GM21367 (cell line): ENCODE measurements at regions not wholly inside any gene's neighbourhood (a gene's known extent, or its start where the extent isn't known, plus 50 kb on each side); places are given as distances from the start of the nearest gene placed in this dataset.

ENCODE experiments used
- ATAC-seq: cut with Tn5 transposase; IDR thresholded peaks from one replicate; pipeline ENCODE4 v1.9.1; 2021; ENCODE audit not compliant: unreplicated experiment

DNA sequence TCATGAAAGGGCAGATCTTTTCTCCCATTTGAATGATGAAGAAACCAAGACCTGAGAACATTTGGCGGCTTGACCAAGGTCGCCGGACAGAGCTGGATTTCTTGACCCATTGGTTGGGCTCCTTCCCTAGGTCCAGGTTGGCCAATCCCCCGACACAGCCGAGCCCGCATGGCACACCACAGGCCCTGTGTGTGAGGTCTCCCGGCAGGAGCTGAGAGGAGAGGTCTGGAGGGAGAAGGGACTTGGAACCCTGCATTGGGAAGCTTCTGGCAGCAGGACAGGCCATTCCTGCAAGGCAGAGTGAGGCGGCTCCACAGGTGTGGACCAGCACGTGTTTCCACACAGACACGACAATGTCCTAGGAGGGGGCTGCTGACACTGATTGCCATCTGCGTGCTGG lies 98.6 kb upstream of the THY1 start:
- ATAC-seq, result no peak

- ATAC-seq, result no peak
Measured at GRCh38 chr11:119520966-119521365, 98.0 kb upstream of the THY1 start.

DNA sequence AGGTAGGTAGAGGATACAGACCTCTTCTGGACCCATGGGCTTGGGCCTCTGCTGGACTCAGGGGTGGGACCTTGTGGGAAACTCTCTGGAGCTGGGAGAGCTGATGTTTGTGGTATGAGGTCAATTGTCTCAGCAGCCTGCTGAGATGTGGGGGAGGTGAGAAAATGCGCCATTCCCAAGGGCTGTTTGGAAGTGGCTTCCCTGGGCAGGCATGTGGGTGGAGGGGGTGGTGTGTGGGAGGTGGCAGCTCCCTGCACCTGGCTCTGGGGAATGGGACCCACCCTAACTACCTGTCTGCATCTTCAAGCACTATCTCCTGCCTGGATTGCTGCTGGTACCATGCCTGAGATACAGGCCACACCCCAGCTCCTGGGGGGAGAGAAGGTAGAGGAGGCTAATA lies 97.4 kb upstream of the THY1 start:
- no peak for ATAC-seq

- ATAC-seq, result no peak
Measured at GRCh38 chr11:119519796-119520195, 96.8 kb upstream of the THY1 start.

DNA sequence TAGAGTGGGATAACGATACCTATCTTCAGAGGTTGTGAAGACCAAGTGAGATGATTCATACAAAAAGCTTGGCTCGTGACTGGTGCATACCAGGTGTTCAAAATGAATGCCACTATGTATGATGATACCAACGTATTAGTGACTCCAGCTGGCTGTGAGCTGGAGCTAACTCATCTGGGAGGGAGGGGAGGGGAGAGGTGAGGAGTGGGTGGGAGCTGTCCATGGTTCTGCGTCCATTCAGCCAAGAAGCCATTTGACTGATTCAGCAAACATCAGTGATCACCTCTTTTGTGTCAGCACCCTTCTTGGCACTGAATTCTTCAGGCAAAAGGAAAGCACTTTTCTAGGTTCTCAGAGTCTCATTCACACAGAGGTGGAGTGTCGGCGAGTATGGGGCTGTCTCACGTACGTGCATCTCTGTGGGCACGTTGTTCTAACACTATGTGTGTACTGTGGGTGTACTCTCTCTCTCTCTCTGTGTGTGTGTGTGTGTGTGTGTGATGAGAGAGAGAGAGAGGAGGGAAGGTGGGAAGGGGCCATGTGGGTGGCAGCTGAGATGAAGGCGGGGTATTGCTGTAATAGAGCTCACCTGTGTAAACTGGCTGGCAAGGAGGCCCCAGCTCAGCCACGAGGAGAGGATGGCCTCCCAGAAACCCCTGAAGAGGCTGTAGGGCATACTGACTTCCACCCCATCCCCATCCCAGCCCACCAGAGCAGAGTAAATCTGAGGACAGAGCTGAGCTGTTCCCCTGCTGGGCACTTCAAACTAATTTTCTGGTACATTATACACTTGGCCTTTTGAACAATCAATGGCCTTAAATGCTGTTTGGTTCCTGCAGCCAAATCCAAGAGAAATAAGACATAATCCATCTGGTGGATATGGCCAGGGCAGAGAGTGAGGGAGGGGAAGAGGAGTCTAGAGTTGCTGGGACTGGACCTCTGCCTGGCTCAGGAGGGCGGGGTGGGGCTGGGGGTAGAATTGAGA lies 96.1 kb upstream of the THY1 start:
- ATAC-seq, result no peak

DNA sequence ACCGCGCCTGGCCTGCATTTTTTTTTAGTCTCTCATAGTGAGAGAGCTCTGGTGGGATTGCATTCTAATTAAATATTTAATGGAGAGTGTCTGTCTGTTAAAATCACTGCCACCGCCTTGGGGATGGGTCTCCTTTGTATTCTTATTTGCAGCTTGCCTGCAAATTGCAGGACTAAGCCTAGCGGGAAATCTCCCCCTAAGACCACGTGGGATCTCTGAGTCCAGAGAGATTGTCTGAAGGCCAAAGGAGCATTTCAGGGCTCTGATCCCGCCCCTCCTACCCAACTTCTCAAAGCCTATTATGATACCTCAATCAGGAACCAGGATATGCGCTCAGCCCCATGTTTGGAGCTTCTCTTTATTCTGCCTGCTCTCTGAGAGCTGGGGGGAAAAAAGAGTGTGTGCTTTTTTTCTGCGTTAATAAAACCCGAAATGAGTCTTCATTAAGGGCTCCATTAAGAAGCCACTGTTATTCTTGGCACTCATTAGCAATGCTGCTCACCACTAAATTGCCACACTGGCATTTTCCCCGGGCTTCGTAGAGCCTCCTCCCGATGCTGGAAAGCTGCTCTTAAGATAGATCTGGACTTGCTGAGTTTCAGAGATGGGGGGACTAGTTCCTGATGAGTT lies 92.9 kb upstream of the THY1 start:
- ATAC-seq, result no peak

GRCh38 chr11:119513806-119514170 lies 90.8 kb upstream of the THY1 start:
- no peak for ATAC-seq

GRCh38 chr11:119513131-119513805 lies 90.3 kb upstream of the THY1 start:
- no peak for ATAC-seq

GRCh38 chr11:119512369-119512768 lies 89.4 kb upstream of the THY1 start:
- no peak for ATAC-seq

GRCh38 chr11:119511614-119512306 lies 88.8 kb upstream of the THY1 start:
- no peak for ATAC-seq

DNA sequence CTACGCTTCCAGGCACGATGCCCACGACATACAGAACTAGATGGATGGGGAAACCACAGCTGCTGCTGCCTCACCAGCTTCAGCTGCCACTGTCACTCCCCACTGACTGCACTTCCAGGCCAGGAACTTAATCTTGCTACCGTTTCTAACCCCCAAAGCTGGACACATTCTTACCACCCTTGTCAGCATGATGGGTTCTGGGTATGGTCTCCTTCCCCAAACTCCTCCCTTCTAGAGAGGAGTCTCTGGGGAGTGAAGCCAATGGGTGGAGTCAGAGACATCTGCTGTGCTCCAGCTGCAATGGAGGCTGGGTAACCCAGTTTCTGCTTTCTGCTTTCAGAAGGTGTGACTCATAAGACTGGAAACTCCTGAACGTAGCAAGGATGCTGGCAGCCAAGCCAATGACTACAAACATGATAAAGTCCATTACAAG lies 87.0 kb upstream of the THY1 start:
- ATAC-seq, result peak; percentile 80

- ATAC-seq, result no peak
Measured at GRCh38 chr11:119509282-119509841, 86.4 kb upstream of the THY1 start.

GRCh38 chr11:119506436-119506835 lies 83.5 kb upstream of the THY1 start:
- no peak for ATAC-seq

- no peak for ATAC-seq
Measured at GRCh38 chr11:119505861-119506260, 82.9 kb upstream of the THY1 start.

DNA sequence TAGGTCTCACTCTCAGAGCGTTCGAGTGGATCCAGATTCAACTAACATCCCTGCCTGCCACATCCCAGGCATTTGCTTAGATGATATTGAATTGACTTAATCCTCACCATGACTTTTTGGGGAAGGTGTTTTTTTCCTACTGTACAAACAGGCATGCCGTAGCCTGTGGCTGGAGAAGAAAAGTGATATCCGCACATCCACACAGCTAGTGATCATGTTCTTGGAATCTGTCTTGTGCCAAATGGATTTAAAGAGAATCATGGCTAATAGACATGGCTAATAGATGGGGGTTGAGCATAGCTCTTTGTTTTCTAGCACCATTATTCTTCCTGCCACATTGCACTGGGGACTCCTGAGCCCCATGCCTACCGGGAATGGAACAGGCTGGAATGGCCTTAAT lies 82.1 kb upstream of the THY1 start:
- ATAC-seq, result no peak

DNA sequence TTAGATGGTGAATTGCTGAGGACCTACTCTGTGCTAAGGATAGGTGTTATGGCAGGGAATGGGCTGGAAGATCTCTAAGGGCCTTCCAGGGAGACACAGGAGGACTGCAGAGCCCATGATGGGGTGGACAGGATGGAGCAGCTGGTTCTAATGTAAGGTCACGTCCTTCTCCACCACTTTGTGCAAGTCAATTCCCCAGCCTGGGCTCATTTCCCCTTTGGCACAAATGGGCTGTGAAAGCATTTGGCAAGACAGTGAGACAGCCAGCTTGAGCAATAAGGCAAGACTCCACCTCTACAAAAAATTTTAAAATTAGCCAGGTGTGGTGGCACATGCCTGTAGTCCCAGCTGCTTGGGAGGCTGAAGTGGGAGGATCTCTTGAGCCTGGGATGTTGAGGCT lies 81.4 kb upstream of the THY1 start:
- no peak for ATAC-seq

DNA sequence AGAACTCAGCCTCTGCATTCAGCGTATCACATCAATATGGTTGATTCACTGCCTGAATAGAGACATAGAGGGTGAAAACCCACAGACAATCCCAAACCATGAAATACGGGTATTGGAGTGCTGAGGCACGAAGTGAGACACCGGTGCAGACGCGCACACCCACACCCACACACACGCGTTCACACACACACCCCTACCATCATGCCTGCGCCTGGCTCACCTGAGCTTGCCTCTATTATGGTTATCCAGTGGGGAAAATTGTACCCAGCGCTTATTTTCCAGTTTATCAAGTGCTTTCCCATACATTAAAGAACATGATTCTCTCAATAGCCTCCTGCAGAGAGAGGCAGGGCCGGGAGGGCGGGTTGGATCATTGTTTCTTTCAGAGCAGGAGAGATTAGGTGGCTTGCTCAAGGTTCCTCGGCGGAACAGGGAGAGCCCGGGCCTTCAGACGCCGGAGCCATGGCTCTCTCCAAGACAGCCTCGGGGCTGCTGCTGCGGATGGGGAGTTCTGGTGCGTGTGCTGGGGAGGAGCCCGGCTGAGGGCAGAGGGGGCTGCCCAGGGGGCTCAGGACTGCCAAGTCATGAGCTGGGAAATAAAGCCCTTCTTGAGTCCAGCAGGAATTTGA lies 78.9 kb upstream of the THY1 start:
- no peak for ATAC-seq

GRCh38 chr11:119497717-119498116 lies 74.7 kb upstream of the THY1 start:
- ATAC-seq, result no peak

DNA sequence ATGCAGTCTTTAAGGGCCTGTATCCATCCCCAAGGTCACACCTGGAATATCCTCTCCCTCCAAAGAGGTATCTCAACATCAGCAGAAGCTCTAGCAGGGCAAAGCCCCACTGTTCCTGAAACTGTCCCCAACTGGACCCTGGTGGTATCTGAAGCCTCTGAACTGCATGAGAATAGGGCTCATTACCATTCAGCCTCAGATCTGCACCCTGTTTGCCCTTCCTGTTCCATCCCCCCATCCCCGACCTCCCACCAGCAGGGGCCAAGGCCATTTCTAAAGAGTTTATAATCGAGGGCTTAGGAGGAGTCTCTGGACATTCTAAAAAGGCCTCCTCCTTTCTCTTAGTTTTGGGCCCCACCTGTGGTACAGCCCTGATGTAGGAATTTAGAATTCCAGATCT lies 74.0 kb upstream of the THY1 start:
- ATAC-seq, result no peak

GRCh38 chr11:119496469-119496868 lies 73.5 kb upstream of the THY1 start:
- ATAC-seq, result no peak
